ENCODE measurements at regions not wholly inside any gene's neighbourhood (a gene's known extent, or its start where the extent isn't known, plus 50 kb on each side); places are given as distances from the start of the nearest gene placed in this dataset.

DNA sequence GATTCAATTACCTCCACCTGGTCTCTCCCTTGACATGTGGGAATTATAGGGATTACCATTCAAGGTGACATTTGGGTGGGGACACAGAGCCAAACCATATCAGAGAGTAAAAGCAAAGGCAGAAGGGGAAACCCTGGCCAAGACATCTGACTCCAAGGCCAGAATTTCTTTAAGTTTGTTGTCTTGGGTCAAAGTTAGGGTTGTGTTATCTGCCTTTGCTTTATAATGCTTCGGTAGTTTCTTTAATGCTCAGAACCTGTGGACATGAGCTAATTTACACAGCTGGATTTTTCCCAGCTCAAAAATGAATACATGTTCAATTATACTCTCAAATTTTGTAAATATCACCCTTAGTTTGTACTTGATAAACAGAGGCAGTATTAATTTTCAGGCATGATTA lies 1074.4 kb downstream of the ADGRL2 start:
- TF ChIP-seq, protein P1, sequence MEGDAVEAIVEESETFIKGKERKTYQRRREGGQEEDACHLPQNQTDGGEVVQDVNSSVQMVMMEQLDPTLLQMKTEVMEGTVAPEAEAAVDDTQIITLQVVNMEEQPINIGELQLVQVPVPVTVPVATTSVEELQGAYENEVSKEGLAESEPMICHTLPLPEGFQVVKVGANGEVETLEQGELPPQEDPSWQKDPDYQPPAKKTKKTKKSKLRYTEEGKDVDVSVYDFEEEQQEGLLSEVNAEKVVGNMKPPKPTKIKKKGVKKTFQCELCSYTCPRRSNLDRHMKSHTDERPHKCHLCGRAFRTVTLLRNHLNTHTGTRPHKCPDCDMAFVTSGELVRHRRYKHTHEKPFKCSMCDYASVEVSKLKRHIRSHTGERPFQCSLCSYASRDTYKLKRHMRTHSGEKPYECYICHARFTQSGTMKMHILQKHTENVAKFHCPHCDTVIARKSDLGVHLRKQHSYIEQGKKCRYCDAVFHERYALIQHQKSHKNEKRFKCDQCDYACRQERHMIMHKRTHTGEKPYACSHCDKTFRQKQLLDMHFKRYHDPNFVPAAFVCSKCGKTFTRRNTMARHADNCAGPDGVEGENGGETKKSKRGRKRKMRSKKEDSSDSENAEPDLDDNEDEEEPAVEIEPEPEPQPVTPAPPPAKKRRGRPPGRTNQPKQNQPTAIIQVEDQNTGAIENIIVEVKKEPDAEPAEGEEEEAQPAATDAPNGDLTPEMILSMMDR (IDR thresholded peaks at IDR 0.05) = no peak
- TF ChIP-seq POLR2A (IDR thresholded peaks at IDR 0.05) = no peak
- TF ChIP-seq POLR2AphosphoS5 (IDR thresholded peaks at IDR 0.05) = no peak
